ENCODE measurements at regions not wholly inside any gene's neighbourhood (a gene's known extent, or its start where the extent isn't known, plus 50 kb on each side); places are given as distances from the start of the nearest gene placed in this dataset.

DNA sequence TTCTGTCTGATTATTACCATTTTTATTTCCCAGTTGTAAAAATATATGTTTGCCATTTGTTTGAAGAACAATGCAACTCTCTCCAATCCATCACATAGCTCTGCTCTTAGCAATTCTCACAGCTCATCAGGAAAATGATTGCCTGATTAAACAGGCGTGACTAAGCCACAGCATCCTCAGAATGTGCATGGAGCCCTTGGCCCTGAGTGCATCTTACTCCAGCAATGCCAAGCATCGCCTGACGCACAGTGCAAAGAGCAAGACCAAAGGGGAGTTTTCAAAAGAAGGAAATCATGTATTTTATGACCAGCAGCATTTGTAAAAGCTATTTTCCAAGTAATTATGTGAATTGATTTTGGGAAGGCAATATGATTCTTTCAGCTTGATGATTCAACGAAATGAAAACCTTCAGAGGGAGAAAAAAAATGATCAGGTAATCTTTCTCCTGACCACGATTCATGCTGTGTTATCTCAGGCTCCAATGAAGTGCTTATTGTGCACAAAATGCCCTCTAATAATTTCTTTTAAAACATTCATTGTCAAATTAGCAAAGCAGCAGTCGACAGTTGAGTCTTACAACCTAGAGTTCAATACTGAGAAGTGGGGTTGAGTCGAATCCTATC, 138.0 kb upstream of the FAM9B start:
- TF ChIP-seq EZH2 (IDR thresholded peaks at IDR 0.05; ENCODE audit: borderline replicate concordance, low read depth, low read length, severe bottlenecking) = no peak
- TF ChIP-seq, protein P1, sequence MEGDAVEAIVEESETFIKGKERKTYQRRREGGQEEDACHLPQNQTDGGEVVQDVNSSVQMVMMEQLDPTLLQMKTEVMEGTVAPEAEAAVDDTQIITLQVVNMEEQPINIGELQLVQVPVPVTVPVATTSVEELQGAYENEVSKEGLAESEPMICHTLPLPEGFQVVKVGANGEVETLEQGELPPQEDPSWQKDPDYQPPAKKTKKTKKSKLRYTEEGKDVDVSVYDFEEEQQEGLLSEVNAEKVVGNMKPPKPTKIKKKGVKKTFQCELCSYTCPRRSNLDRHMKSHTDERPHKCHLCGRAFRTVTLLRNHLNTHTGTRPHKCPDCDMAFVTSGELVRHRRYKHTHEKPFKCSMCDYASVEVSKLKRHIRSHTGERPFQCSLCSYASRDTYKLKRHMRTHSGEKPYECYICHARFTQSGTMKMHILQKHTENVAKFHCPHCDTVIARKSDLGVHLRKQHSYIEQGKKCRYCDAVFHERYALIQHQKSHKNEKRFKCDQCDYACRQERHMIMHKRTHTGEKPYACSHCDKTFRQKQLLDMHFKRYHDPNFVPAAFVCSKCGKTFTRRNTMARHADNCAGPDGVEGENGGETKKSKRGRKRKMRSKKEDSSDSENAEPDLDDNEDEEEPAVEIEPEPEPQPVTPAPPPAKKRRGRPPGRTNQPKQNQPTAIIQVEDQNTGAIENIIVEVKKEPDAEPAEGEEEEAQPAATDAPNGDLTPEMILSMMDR (IDR thresholded peaks at IDR 0.05; ENCODE audit: borderline replicate concordance, extremely low read depth, low read length, poor library complexity, severe bottlenecking) = no peak
